HG03103 (cell line): ENCODE measurements at regions not wholly inside any gene's neighbourhood (a gene's known extent, or its start where the extent isn't known, plus 50 kb on each side); places are given as distances from the start of the nearest gene placed in this dataset.

Experiments used
- ATAC-seq: cut with Tn5 transposase; IDR thresholded peaks from one replicate; pipeline ENCODE4 v1.9.1; 2021; ENCODE audit warnings: low read depth; ENCODE audit not compliant: unreplicated experiment

GRCh38 chr13:97133554-97133953 is 88.6 kb upstream of the MBNL2 start:
- no peak for ATAC-seq

GRCh38 chr13:97133955-97134354 is 88.2 kb upstream of the MBNL2 start:
- no peak for ATAC-seq

DNA sequence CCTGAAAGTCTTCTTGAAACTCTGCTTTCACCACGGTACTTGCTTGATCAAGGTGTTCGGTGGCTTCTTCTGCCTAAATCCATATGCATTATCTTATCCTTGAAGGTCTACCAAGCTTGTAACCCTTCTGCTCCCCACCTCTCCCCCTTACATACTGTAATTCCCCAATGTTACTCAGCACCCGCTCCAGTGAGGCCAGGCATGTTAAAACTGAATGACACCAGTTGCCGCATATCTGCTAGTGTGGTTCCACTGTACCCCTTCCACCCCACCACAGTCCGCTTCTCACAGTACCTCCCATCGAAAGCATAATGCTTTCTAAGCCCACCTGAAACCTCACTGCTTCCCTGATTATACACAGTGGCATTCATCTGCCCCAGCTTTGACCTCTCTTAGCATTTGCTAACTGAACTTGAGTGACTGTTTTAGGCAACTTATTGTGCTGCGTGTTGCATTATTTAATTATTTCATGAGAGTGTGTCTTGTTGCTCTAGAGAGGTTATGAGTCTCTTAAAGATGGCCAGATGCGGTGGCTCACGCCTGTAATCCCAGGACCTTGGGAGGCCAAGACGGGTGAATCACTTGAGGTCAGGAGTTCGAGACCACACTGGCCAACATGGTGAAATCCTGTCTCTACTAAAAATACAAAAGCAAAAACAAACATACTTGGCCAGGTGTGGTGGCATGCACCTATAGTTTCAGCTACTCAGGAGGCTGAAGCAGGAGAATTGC is 87.6 kb upstream of the MBNL2 start:
- ATAC-seq: no peak

DNA sequence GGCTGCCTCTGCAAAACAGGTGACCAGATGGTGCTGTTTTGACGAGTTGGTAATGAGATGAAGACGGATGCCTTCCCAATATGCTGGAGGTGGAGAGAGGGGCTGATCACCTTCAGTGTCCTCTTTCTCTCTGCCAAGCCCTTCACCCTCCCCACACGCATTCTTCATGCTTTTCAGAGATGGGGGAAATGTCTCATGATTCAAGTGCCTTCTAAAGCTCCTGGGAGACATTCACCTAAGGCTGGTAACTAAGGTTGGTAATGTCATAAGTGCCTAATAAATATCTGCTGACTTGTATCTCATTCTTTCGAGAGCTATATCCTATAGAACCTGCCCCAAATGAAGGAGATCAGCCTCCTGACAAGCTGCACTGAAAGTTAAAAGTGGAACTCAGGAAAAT is 86.2 kb upstream of the MBNL2 start:
- ATAC-seq: no peak

DNA sequence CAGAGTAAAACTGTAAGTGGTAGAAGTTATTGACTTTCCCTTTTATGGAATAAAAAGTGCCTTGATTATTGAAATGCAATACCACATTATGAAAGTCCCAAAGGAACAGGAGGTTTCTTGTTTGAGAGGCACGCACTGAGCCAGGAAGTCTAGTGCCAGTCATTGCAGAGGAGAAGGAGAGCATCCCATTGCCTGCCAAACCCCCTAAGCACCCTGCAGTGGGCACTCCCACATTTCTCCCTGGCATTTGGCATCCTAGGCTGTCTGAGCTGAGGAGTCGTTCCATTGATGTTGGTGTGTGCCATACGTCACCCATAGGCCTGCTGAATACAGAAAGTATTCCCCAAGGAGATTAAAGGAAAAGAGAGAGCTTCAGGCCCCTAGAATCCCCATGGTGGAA is 85.7 kb upstream of the MBNL2 start:
- no peak for ATAC-seq

DNA sequence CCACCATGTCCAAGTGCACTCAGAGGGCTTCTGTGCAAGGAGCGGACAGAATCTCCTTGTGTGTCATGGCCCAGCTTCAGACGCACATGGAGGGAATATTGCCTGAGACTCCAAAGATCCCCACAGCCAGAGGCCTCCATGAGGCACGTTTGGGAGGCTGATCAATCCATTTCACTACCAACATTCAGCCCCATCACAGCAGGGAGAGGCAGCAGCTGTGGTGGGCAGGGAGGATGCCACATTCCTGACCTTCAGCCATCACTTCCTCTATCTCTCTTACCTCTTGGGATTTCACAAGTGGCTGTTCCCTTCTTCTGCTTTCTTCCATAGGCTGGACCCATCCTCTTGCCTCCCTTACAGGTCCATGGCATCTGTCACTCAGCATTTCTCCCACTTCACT is 82.4 kb upstream of the MBNL2 start:
- ATAC-seq: no peak

- ATAC-seq: no peak
These were observed 82.0 kb upstream of the MBNL2 start for GRCh38 chr13:97140131-97140530.

DNA sequence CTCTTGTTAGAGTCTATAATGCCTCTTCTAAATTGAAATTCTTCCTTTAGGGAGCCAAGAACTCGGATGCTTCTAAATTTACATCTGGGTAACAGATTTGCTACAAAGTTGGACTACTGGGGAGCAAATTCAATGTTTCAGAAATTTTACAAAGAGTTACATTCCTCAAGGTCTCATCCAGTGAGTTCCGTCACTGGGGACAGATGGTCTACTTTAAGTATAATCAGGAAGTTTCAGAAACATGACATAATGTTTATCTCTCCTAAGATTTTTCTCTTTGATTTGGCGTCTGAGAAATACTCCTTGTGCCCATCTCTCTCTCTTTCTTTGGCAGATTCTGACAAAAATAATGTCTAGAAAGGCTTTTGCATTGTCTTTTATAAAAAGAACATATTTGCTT is 81.5 kb upstream of the MBNL2 start:
- no peak for ATAC-seq

GRCh38 chr13:97141097-97141496 is 81.0 kb upstream of the MBNL2 start:
- no peak for ATAC-seq

- peak; percentile 95 for ATAC-seq
These were observed 80.5 kb upstream of the MBNL2 start for GRCh38 chr13:97141564-97142005.

DNA sequence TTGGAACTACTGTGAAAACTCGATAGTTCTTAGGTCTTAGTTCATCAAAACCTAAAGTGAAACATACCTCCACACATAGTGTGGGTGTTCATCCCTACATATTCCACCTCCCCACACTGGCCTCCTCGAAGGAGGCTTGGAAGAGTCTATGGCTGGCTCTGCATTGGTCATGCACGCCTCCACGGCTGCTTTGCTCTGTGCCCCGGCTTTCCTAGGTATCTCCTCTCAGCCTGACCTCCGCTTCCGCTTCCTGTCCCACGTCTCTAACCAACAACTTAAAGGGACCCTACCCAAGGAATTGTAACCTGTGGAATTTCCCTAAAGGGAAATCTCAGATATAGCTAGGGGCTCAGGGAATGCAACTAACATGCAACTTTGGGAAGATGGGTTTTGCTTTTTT is 79.7 kb upstream of the MBNL2 start:
- no peak for ATAC-seq

DNA sequence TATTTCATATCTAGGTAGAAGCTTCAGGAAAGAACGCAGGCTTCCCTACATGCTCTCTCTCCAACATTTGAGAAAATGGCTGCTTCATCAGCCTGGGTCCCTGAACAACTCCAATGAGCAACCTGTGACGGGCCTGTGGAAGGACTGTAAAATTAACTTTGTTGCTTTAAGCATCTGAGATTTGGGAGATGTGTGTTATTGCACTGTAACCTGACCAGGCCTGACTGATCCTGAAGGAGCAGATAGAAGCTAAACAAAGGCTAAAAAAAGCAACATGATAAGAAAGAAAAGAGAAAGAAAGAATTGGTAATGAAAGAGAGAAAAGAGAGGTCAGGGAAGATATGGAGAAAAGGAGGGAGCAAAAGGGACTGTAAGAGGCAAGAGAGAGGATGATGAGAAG is 77.1 kb upstream of the MBNL2 start:
- ATAC-seq: no peak

- ATAC-seq: no peak
These were observed 73.2 kb upstream of the MBNL2 start for GRCh38 chr13:97148894-97149293.

GRCh38 chr13:97160421-97160820 is 61.7 kb upstream of the MBNL2 start:
- ATAC-seq: no peak

DNA sequence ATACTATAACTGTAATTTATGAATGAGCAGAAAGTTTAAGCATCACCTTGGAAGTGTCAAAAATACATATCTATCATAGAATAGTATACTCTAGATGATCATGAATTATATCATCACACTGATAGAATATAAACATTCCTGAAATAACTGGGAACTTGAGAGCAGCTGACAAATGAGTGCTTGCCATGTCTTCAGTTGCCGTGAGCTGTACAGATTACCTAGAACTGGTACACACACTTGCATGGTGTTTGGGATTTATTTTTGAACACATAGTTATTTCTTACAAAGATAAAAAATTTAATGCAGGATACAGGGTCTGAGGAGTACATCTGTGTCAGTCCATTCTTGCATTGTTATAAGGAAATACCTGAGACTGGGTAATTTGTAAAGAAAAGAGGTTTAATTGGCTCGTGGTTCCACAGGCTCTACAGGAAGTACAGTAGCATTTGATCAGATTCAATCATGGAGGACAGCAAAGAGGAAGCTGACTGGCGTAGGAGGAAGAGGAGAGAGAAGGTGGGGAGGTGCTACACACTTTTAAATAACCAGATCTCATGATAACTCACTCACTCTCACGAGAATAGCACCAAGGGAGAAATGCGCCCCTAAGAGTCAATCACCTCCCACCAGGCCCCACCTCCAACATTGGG is 60.4 kb upstream of the MBNL2 start:
- ATAC-seq: no peak

DNA sequence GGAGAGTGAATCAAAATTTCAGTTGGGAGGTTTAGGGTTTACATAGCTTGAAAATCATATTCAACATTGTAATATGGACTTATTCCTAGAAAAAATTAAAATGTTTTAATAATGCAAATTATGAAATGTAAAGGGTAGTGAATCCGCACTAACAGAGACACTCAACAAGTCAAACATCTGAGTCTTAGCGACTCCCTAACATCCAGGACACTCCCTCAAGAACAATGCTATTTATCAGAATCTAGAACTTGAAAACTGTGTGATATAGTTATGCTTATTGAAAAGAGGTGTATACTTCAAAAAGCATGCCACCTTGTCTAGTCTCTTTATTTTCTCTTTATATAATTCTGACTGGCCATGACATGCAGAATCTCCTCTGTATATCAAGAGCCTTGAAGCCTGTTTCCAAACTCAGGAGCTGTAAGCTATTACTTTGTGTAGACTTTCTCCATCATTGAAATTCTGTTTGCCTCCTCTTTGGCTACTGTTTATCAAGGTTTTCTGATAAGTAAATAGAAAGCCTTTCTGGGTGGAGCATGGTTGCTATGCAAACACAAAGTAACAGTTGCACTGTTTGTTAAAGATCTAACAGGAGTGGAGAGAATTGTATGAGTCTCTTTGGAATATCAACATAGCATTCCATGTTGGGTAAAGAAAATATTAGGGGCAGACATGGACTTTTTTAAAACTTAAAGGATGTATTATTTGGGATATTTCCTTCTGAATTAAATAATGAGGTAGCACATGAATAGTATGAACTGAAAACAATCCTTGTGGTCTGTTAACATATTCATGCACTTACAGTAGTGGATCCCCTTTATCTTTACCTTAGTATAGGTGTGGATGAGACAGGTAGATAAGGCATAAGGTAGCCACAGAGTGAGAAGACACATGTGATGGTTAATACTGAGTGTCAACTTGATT is 56.4 kb upstream of the MBNL2 start:
- ATAC-seq: no peak

- ATAC-seq: no peak
These were observed 51.0 kb upstream of the MBNL2 start for GRCh38 chr13:97171136-97171535.
